K562 (cell line): ENCODE measurements at regions not wholly inside any gene's neighbourhood (a gene's known extent, or its start where the extent isn't known, plus 50 kb on each side); places are given as distances from the start of the nearest gene placed in this dataset.

ENCODE experiments used
- ATAC-seq: fragments of 200-7000 bp; cut with Tn5 transposase; 3 replicates; pipeline ENCODE4 v1.9.1; 2020; ENCODE audit warnings: moderate library complexity
- BruUV-seq: library from RNA; stranded (reverse); fragments of 400-500 nt; replicated peaks from 2 replicates; lab custom pipeline; 2021; lab: Mats Ljungman, UMichigan
- CTCF ChIA-PET: fragments of 300-600 bp; formaldehyde crosslinking; extraction: SDS; loops from one replicate; lab custom pipeline; 2021; ENCODE audit warnings: low intra/inter-chr PET ratio; lab: Yijun Ruan, JAX
- POLR2A ChIA-PET: fragments of 300-600, 350-650 bp; sonication (Branson Sonifier 250); formaldehyde crosslinking; extraction: SDS; loops from one replicate; lab custom pipeline; 2021; ENCODE audit warnings: antibody characterized with exemption, inconsistent platforms; lab: Yijun Ruan, JAX
- DNase-seq, 4 experiments: peaks; one replicate each; pipeline versions ENCODE4 v3.0.0 to v3.0.0-alpha.2; 2011 to 2018; ENCODE audit warnings: low spot score in 3 of 4, mixed read lengths in 3 of 4; ENCODE audit errors: extremely low read depth in 1 of 4
- FAIRE-seq: peaks from 2 replicates; lab custom pipeline; 2011; peaks lifted over from hg19 to GRCh38; lab: Jason Lieb, UNC
- H2AFZ ChIP-seq: 2 replicates; pipeline ENCODE4 v1.6.0; 2011; ENCODE audit warnings: low read depth, low read length, control low read depth, inconsistent platforms
- H3K27ac ChIP-seq: fragments of 200-600 bp; 3 replicates; pipeline ENCODE4 v1.8.0; 2011; ENCODE audit warnings: low read depth, mild to moderate bottlenecking, control low read depth, inconsistent platforms, low read length, moderate library complexity, mixed read lengths; ENCODE audit errors: extremely low read depth
- H3K27me3 ChIP-seq, 2 experiments: fragments of 300-600 bp in 1 of 2; 2 replicates in 1 of 2; 3 replicates in 1 of 2; pipeline versions ENCODE4 v1.6.0 to v1.8.0; 2011; ENCODE audit warnings: inconsistent platforms in 2 of 2, low read length in 2 of 2, mild to moderate bottlenecking in 1 of 2, mixed read lengths in 1 of 2, moderate library complexity in 1 of 2; ENCODE audit not compliant: control insufficient read depth in 2 of 2, insufficient read depth in 2 of 2
- H3K36me3 ChIP-seq: fragments of 300-600 bp; 3 replicates; pipeline ENCODE4 v1.8.0; 2011; ENCODE audit warnings: mild to moderate bottlenecking, low read length, inconsistent platforms; ENCODE audit not compliant: control insufficient read depth, insufficient read depth
- H3K4me1 ChIP-seq, 2 experiments: fragments of 200-600 bp in 1 of 2; replicated peaks in 1 of 2; 2 replicates in 1 of 2; 3 replicates in 1 of 2; pipeline versions ENCODE4 v1.5.1 to v1.8.0; 2011; ENCODE audit warnings: inconsistent platforms in 2 of 2, low read length in 2 of 2, mild to moderate bottlenecking in 1 of 2, mixed read lengths in 1 of 2, moderate library complexity in 1 of 2; ENCODE audit not compliant: control insufficient read depth in 2 of 2, insufficient read depth in 2 of 2
- H3K4me2 ChIP-seq: 2 replicates; pipeline ENCODE4 v1.6.1; 2011; ENCODE audit warnings: low read length, control low read depth, inconsistent platforms, mixed read lengths; ENCODE audit not compliant: insufficient read depth
- H3K4me3 ChIP-seq: fragments of 200-600 bp; sonication (generic), shearing (Covaris generic); 2 replicates; pipeline ENCODE4 v1.5.1; 2016; ENCODE audit warnings: control low read depth, inconsistent platforms
- H3K79me2 ChIP-seq: fragments of 200-600 bp; 3 replicates; pipeline ENCODE4 v1.8.0; 2011; ENCODE audit warnings: low read length, inconsistent platforms; ENCODE audit not compliant: control insufficient read depth, insufficient read depth
- H3K9ac ChIP-seq, 2 experiments: 2 replicates each; pipeline versions ENCODE4 v1.6.0 to v1.6.1; 2011; ENCODE audit warnings: low read depth in 2 of 2, low read length in 2 of 2, control low read depth in 1 of 2, inconsistent platforms in 1 of 2, mild to moderate bottlenecking in 1 of 2, mixed read lengths in 1 of 2; ENCODE audit not compliant: insufficient read depth in 1 of 2
- H3K9me1 ChIP-seq: one replicate; pipeline ENCODE4 v1.6.0; 2011; ENCODE audit warnings: inconsistent platforms, mild to moderate bottlenecking, low read length, moderate library complexity; ENCODE audit not compliant: control insufficient read depth, insufficient read depth
- H3K9me3 ChIP-seq: replicated peaks from 2 replicates; pipeline ENCODE4 v1.5.1; 2011; ENCODE audit warnings: low read depth, low read length, inconsistent platforms; ENCODE audit not compliant: control insufficient read depth, insufficient read depth
- H4K20me1 ChIP-seq: replicated peaks from 2 replicates; pipeline ENCODE4 v1.6.1; 2011; ENCODE audit warnings: low read length, inconsistent platforms, mixed read lengths; ENCODE audit not compliant: control insufficient read depth, insufficient read depth
- FOXK1 ChIP-seq: sonication (generic); formaldehyde crosslinking; IDR thresholded peaks from 2 replicates; pipeline ENCODE4 v1.8.0; 2022; ENCODE audit warnings: missing genetic modification reagents, mild to moderate bottlenecking, borderline replicate concordance
- HDAC2 ChIP-seq: fragments of 450-650 bp; IDR thresholded peaks from 2 replicates; pipeline ENCODE4 v1.6.1; 2016; ENCODE audit warnings: mild to moderate bottlenecking
- HNRNPL ChIP-seq: fragments of 200-400 bp; formaldehyde crosslinking; IDR thresholded peaks from 2 replicates; pipeline ENCODE4 v1.6.1; 2017; ENCODE audit warnings: low read depth, mild to moderate bottlenecking, low read length
- MTA1 ChIP-seq: fragments of 450-650 bp; IDR thresholded peaks from 2 replicates; pipeline ENCODE4 v1.6.1; 2017; ENCODE audit warnings: borderline replicate concordance
- PML ChIP-seq: IDR thresholded peaks from 2 replicates; pipeline ENCODE4 v1.6.1; 2012; ENCODE audit warnings: low read length, inconsistent platforms
- SMAD3 ChIP-seq: fragments of 450-650 bp; formaldehyde crosslinking; conservative IDR thresholded peaks from 2 replicates; pipeline ENCODE4 v1.4.0; 2020; ENCODE audit warnings: mild to moderate bottlenecking
- SMC3 ChIP-seq: conservative IDR thresholded peaks from 2 replicates; pipeline ENCODE4 v1.6.1; 2011; ENCODE audit warnings: low read depth, low read length, improper control_type of control experiment; ENCODE audit not compliant: insufficient read depth
- SRSF7 ChIP-seq: fragments of 200-400 bp; formaldehyde crosslinking; optimal IDR thresholded peaks from 2 replicates; pipeline ENCODE3; 2017; ENCODE audit warnings: mild to moderate bottlenecking, low read depth, low read length
- TAF7 ChIP-seq: fragments of 450-650 bp; IDR thresholded peaks from 2 replicates; pipeline ENCODE4 v1.6.1; 2016; ENCODE audit warnings: missing genetic modification characterization, missing compliant biosample characterization
- ZFP1 ChIP-seq: fragments of 450-650 bp; formaldehyde crosslinking; IDR thresholded peaks from 2 replicates; pipeline ENCODE4 v1.4.0; 2020; ENCODE audit warnings: mild to moderate bottlenecking, mixed read lengths
- WGBS: fragments of 100-300 bp; shearing (Covaris generic); methylation state at CpG from one replicate; pipeline ENCODE4 v1.1.6; 2016; ENCODE audit warnings: low coverage, mixed read lengths; ENCODE audit not compliant: insufficient coverage; ENCODE audit errors: missing lambda C conversion rate; 5-methylcytosine and 5-hydroxymethylcytosine counted together
- in situ Hi-C: fragments of 300-500 bp; cut with MboI; formaldehyde crosslinking; loops from 4 replicates; pipeline ENCODE4 v1.15.0; 2018; ENCODE audit warnings: inconsistent platforms, mixed read lengths
- intact Hi-C: fragments of 100-400 bp; cut with micrococcal nuclease; formaldehyde crosslinking; loops from 2 replicates; pipeline ENCODE4 v1.14.2; 2022
- TF ChIP-seq, protein P1 (sequence below): fragments of 250-450 bp; sonication (Bioruptor Pico); IDR thresholded peaks from 2 replicates; pipeline ENCODE4 v1.4.0; 2020; ENCODE audit warnings: mild to moderate bottlenecking, moderate library complexity, borderline replicate concordance
- TF ChIP-seq, protein P2 (sequence below), 2 experiments: IDR thresholded peaks in 1 of 2; conservative IDR thresholded peaks in 1 of 2; 2 replicates each; pipeline ENCODE4 v1.6.1; 2016; ENCODE audit warnings: low read depth in 2 of 2, mild to moderate bottlenecking in 1 of 2, missing compliant biosample characterization in 1 of 2, missing genetic modification characterization in 1 of 2, moderate library complexity in 1 of 2
- TF ChIP-seq, protein P3 (sequence below): fragments of 450-650 bp; IDR thresholded peaks from 2 replicates; pipeline ENCODE4 v1.6.1; 2017; ENCODE audit warnings: antibody characterized with exemption, mild to moderate bottlenecking

DNA sequence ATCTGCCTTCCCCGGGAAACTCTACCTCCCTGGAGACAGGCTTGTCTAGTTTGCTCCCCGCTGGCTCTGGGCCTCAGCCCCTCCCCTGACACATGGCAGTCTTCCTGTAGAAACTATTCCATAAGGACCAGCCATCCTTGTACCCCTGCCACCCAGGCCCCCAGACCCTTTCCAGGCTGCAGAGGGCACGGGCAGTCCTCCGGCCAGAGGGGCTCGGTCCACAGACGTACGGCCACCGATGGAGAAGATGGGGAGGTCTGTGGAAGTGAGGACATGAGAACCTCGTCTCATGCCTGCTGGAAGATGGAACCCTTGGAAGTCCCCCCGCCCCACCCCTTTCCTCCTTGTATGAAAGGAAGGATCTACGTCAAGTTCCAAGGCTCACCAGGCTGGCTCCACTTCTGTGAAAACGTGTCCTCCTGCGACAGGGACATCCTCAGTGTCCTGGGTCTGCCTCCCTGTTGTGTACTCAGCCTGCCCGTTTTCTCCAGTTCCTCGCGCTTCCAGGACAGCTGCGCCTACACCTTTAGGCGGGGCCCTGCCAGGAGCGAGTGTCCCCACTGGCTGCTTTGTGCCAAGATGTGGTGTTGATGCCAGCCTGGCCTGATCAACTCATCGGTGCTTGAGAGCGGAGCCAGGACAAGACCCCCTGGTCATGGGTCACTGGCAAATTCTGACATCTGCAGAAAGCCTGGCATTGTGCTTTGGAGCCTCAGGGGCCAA lies 414.9 kb downstream of the GLRX3 start:
- H3K36me3 ChIP-seq = no peaks in the 10 kb centered on the region
- H3K4me3 ChIP-seq = no peak overlapping the region
- no peak for FAIRE-seq
- H3K4me2 ChIP-seq = no peak overlapping the region
- H3K79me2 ChIP-seq = no peaks in the 10 kb centered on the region
- no peaks in the 10 kb centered on the region for H4K20me1 ChIP-seq
- no peak overlapping the region for H2AFZ ChIP-seq
- intact Hi-C loops (no loop called here), in situ Hi-C loops (no loop called here)
- ChIA-PET CTCF (no interaction called here), POLR2A (no interaction called here)
- no peaks in the 10 kb centered on the region for H3K9me3 ChIP-seq
- ATAC-seq = no peak
- no TSS peak for BruUV-seq
- no peak overlapping the region for H3K27ac ChIP-seq
- 2% methylated on average over 18 of the region's 21 CpGs for WGBS
- DNase-seq = no peak
- peaks cover 0 to 14% of the 10 kb centered on the region in 2 experiments; a peak in 3 of 5 replicates for H3K27me3 ChIP-seq
- H3K9ac ChIP-seq = no peak overlapping the region
- no peaks in the 10 kb centered on the region for H3K9me1 ChIP-seq
- H3K4me1 ChIP-seq = no peaks in the 10 kb centered on the region
- no peak for TF ChIP-seq SMC3
- TF ChIP-seq SMAD3 (CRISPR knock-in tag) = no peak
- no peak for TF ChIP-seq HDAC2
- TF ChIP-seq HNRNPL = no peak
- no peak for TF ChIP-seq PML
- TF ChIP-seq, protein P1, sequence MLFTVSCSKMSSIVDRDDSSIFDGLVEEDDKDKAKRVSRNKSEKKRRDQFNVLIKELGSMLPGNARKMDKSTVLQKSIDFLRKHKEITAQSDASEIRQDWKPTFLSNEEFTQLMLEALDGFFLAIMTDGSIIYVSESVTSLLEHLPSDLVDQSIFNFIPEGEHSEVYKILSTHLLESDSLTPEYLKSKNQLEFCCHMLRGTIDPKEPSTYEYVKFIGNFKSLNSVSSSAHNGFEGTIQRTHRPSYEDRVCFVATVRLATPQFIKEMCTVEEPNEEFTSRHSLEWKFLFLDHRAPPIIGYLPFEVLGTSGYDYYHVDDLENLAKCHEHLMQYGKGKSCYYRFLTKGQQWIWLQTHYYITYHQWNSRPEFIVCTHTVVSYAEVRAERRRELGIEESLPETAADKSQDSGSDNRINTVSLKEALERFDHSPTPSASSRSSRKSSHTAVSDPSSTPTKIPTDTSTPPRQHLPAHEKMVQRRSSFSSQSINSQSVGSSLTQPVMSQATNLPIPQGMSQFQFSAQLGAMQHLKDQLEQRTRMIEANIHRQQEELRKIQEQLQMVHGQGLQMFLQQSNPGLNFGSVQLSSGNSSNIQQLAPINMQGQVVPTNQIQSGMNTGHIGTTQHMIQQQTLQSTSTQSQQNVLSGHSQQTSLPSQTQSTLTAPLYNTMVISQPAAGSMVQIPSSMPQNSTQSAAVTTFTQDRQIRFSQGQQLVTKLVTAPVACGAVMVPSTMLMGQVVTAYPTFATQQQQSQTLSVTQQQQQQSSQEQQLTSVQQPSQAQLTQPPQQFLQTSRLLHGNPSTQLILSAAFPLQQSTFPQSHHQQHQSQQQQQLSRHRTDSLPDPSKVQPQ (CRISPR knock-in tag) = no peak
- TF ChIP-seq, protein P2, sequence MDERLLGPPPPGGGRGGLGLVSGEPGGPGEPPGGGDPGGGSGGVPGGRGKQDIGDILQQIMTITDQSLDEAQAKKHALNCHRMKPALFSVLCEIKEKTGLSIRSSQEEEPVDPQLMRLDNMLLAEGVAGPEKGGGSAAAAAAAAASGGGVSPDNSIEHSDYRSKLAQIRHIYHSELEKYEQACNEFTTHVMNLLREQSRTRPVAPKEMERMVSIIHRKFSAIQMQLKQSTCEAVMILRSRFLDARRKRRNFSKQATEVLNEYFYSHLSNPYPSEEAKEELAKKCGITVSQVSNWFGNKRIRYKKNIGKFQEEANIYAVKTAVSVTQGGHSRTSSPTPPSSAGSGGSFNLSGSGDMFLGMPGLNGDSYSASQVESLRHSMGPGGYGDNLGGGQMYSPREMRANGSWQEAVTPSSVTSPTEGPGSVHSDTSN (CRISPR knock-in tag; IDR thresholded peaks at IDR 0.05; ENCODE audit: low read depth) = no peak
- TF ChIP-seq, protein P2 (tag; conservative IDR thresholded peaks at IDR 0.05; ENCODE audit: low read depth) = no peak
- TF ChIP-seq SRSF7 = no peak
- no peak for TF ChIP-seq ZFP1 (CRISPR knock-in tag)
- TF ChIP-seq FOXK1 = no peak
- no peak for TF ChIP-seq TAF7
- TF ChIP-seq, protein P3, sequence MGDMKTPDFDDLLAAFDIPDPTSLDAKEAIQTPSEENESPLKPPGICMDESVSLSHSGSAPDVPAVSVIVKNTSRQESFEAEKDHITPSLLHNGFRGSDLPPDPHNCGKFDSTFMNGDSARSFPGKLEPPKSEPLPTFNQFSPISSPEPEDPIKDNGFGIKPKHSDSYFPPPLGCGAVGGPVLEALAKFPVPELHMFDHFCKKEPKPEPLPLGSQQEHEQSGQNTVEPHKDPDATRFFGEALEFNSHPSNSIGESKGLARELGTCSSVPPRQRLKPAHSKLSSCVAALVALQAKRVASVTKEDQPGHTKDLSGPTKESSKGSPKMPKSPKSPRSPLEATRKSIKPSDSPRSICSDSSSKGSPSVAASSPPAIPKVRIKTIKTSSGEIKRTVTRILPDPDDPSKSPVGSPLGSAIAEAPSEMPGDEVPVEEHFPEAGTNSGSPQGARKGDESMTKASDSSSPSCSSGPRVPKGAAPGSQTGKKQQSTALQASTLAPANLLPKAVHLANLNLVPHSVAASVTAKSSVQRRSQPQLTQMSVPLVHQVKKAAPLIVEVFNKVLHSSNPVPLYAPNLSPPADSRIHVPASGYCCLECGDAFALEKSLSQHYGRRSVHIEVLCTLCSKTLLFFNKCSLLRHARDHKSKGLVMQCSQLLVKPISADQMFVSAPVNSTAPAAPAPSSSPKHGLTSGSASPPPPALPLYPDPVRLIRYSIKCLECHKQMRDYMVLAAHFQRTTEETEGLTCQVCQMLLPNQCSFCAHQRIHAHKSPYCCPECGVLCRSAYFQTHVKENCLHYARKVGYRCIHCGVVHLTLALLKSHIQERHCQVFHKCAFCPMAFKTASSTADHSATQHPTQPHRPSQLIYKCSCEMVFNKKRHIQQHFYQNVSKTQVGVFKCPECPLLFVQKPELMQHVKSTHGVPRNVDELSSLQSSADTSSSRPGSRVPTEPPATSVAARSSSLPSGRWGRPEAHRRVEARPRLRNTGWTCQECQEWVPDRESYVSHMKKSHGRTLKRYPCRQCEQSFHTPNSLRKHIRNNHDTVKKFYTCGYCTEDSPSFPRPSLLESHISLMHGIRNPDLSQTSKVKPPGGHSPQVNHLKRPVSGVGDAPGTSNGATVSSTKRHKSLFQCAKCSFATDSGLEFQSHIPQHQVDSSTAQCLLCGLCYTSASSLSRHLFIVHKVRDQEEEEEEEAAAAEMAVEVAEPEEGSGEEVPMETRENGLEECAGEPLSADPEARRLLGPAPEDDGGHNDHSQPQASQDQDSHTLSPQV = no peak
- TF ChIP-seq MTA1 = no peak
